Right lobe of liver (tissue), 6 donors: ENCODE measurements at regions not wholly inside any gene's neighbourhood (a gene's known extent, or its start where the extent isn't known, plus 50 kb on each side); places are given as distances from the start of the nearest gene placed in this dataset.
"Not testable (repeated sequence)": the region's sequence is repeated elsewhere in the genome, so short reads cannot be mapped to it uniquely, and the experiment has no call there.

Source experiments
- ATAC-seq, 4 donors: fragments of 200-7000 bp; cut with Tn5 transposase; one replicate each; pipeline ENCODE4 v1.9.1; 2020; ENCODE audit warnings: mild to moderate bottlenecking in 4 of 4, moderate library complexity in 4 of 4
- DNase-seq, 3 donors: peaks; one replicate each; pipeline ENCODE4 v3.0.0-alpha.2; 2020
- H3K27ac ChIP-seq, 3 donors: fragments of 200-600 bp; one replicate each; pipeline ENCODE4 v1.8.0; 2022
- H3K27me3 ChIP-seq, 2 donors: fragments of 200-600 bp; one replicate each; pipeline ENCODE4 v1.8.0; 2022
- H3K36me3 ChIP-seq, 4 donors: fragments of 200-600 bp; sonication (generic) in 1 of 4; one replicate each; pipeline versions ENCODE4 v1.5.1 to v1.8.0; 2017 to 2022; ENCODE audit warnings: control low read depth in 1 of 4
- H3K4me1 ChIP-seq, 4 donors: fragments of 200-600 bp; sonication (generic) in 1 of 4; one replicate each; pipeline versions ENCODE4 v1.5.1 to v1.8.0; 2017 to 2022; ENCODE audit warnings: control low read depth in 1 of 4
- H3K4me3 ChIP-seq, 3 donors: fragments of 200-600 bp; one replicate each; pipeline ENCODE4 v1.8.0; 2022
- H3K9me3 ChIP-seq, 4 donors: fragments of 200-600 bp; sonication (generic) in 1 of 4; one replicate each; pipeline versions ENCODE4 v1.5.1 to v1.8.0; 2017 to 2022; ENCODE audit warnings: control low read depth in 1 of 4
- CTCF ChIP-seq, 4 donors: fragments of 200-600 bp in 3 of 4; fragments of 450-650 bp in 1 of 4; IDR thresholded peaks; one replicate each; pipeline versions ENCODE4 v1.5.1 to v1.8.0; 2016 to 2022; ENCODE audit warnings: antibody characterized with exemption in 4 of 4, mild to moderate bottlenecking in 2 of 4
- POLR2A ChIP-seq: fragments of 450-650 bp; IDR thresholded peaks from one replicate; pipeline ENCODE4 v1.6.1; 2017; ENCODE audit warnings: antibody characterized with exemption, mild to moderate bottlenecking
- WGBS: methylation state at CpG from one replicate; pipeline ENCODE4 v1.1.6; 2018; ENCODE audit warnings: low coverage, low lambda C conversion rate; ENCODE audit not compliant: insufficient coverage; ENCODE audit errors: missing lambda C conversion rate; 5-methylcytosine and 5-hydroxymethylcytosine counted together
- intact Hi-C, 2 donors: fragments of 100-400 bp; cut with DNase I; formaldehyde crosslinking; loops; one replicate each; pipeline versions ENCODE4 v1.11.2 to v1.14.1; 2022
- donor health status: DM: no; HTN: yes; CAD: no.
- donor health status: DM: no; HTN: no; CAD: no.
- donor health status: DM: no; HTN: no; CAD: no.
- donor health status: DM: no; HTN: yes; CAD: no.
- donor health status: DM: no; HTN: yes; CAD: no.

DNA sequence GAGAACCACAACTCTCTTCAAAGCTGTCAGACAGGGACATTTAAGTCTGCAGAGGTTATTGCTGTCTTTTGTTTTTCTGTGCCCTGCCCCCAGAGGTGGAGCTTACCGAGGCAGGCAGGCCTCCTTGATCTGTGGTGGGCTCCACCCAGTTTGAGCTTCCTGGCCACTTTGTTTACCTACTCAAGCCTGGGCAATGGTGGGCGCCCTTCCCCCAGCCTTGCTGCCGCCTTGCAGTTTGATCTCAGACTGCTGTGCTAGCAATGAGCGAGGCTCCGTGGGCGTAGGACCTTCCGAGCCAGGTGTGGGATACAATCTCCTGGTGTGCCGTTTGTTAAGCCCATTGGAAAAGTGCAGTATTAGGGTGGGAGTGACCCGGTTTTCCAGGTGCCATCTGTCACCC, 822.1 kb downstream of the KCNMA1 start:
- H3K27me3 ChIP-seq, H3K36me3 ChIP-seq, H3K4me1 ChIP-seq, H3K27ac ChIP-seq, H3K4me3 ChIP-seq, DNase-seq, intact Hi-C loops, H3K9me3 ChIP-seq, ATAC-seq: not testable (repeated sequence)
- 65% methylated on average over 4 of the region's 9 CpGs for WGBS

GRCh38 chr10:76811430-76811829, 826.2 kb downstream of the KCNMA1 start:
- ATAC-seq = no peak
- no peak for DNase-seq
- Histone ChIP-seq H3K9me3 (no peaks in the 10 kb centered on the region), H3K36me3 (no peaks in the 10 kb centered on the region), H3K4me3 (no peak overlapping the region), H3K4me1 (no peaks in the 10 kb centered on the region), H3K27me3 (no peaks in the 10 kb centered on the region), H3K27ac (no peak overlapping the region)
- TF ChIP-seq CTCF (IDR thresholded peaks at IDR 0.05) = no peak
- TF ChIP-seq POLR2A = no peak
- intact Hi-C loops = no loop called here

GRCh38 chr10:76788452-76788811, 849.2 kb downstream of the KCNMA1 start:
- ATAC-seq (no peak), DNase-seq (no peak)
- TF ChIP-seq CTCF (IDR thresholded peaks at IDR 0.05) = no peak
- no peak for TF ChIP-seq POLR2A
- Histone ChIP-seq H3K4me1 (no peaks in the 10 kb centered on the region), H3K9me3 (no peaks in the 10 kb centered on the region), H3K27ac (no peak overlapping the region), H3K4me3 (no peak overlapping the region), H3K36me3 (no peaks in the 10 kb centered on the region), H3K27me3 (no peaks in the 10 kb centered on the region)
- WGBS = 36% methylated on average over 4 of the region's 4 CpGs
- intact Hi-C loops = no loop called here

GRCh38 chr10:76787746-76788451, 849.7 kb downstream of the KCNMA1 start:
- Histone ChIP-seq H3K36me3 (no peaks in the 10 kb centered on the region), H3K27me3 (no peaks in the 10 kb centered on the region), H3K27ac (no peak overlapping the region), H3K9me3 (no peaks in the 10 kb centered on the region), H3K4me1 (no peaks in the 10 kb centered on the region), H3K4me3 (no peak overlapping the region)
- ATAC-seq (no peak), DNase-seq (no peak)
- intact Hi-C loops = no loop called here
- no peak for TF ChIP-seq CTCF (IDR thresholded peaks at IDR 0.05)
- WGBS = 87% methylated on average over 3 of the region's 3 CpGs

GRCh38 chr10:76786504-76787072, 851.0 kb downstream of the KCNMA1 start:
- 42% methylated on average over 4 of the region's 4 CpGs for WGBS
- no peak overlapping the region for H3K27ac ChIP-seq
- no peaks in the 10 kb centered on the region for H3K9me3 ChIP-seq
- no peaks in the 10 kb centered on the region for H3K4me1 ChIP-seq
- no peak overlapping the region for H3K4me3 ChIP-seq
- intact Hi-C loops = no loop called here
- ATAC-seq (no peak), DNase-seq (no peak)
- no peaks in the 10 kb centered on the region for H3K36me3 ChIP-seq
- H3K27me3 ChIP-seq = no peaks in the 10 kb centered on the region
- TF ChIP-seq POLR2A (no peak), CTCF (IDR thresholded peaks at IDR 0.05) (no peak)
